Activated T-cell treated with anti-CD3 and anti-CD28 coated beads, Interleukin-2, amount 50 U/mL, for 1 hour (primary cell): ENCODE measurements at regions not wholly inside any gene's neighbourhood (a gene's known extent, or its start where the extent isn't known, plus 50 kb on each side); places are given as distances from the start of the nearest gene placed in this dataset.

ENCODE experiments used
- DNase-seq: peaks from one replicate; pipeline ENCODE4 v3.0.0-alpha.2; 2020

DNA sequence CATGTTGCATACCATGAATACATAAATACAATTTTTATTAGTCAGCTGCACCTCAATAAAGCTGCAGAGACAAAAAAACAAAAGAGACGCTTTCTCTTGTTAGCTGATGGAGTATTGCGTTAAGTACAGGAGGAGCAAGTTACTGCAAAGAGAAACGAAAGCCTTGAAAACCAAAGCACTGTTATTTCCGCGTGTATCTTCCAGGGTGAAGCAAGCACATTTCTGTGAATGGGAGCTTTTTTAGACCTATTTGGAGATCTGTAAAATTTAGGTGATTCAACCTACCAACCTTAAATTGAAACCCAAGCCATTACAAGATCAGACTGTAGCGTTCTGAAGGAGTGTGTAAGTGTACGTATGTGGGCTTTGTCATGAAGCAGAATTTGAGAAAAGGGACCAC lies 390.4 kb downstream of the SOX9 start:
- DNase-seq, result no peak

DNA sequence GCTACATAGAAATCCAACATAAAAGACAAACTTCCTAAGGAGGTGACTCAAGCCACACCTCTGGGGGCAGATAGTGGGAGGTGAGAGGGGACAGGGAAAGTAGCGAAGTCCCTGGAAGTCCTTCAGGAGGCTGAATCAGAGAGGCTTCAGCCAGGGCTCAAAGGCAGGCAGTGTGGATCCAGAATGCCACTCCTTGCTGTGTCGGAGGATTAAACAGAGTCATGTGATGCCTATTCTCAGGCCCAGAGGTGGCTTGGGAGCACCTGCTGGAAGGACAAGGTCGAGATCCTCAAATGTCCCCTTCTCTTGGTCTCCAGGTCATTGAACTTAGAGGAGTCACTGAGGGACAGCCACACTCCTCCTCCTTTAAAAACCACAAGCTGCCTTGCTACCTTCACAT lies 391.1 kb downstream of the SOX9 start:
- no peak for DNase-seq

DNA sequence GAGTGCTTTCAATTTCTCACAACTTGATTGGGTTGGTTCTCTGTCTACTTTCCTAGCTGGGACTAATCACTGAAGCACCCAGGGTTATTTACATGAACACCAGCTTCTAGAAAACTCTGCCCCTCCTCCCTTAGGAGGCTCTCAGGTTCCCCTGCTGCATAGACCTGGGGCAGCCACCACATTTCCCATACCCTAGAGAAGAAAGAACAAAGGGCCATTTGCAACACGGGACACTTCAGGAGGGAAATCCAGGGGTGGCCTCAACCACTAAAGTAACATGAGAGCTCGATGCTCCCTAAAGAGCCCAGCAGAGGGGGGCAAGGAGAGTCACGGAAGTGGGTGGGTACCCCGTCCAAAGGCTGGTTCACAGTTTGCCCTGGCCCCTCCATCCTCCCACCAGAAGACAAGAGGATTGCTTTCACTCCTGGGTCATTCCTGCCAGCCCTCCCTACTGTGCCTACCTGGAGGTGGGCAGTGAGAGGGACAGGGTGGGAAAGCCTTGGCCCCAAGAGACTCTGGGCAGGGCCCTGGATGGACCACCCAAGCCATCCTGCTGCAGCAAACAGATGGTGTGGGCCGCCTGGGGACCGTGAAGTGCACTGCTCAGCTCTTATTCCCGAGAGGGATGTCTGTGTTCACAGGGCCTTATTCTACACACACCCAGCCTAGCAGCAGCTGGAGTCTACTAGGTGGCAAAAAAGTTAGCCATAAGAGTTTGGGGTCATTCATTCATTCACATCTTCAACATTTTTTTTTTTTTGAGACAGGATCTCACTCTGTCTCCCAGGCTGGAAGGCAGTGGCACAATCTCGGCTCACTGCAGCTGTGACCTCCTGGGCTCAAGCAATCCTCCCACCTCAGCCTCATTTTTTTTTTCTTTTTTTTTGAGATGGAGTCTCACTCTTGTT lies 392.1 kb downstream of the SOX9 start:
- DNase-seq, result no peak

DNA sequence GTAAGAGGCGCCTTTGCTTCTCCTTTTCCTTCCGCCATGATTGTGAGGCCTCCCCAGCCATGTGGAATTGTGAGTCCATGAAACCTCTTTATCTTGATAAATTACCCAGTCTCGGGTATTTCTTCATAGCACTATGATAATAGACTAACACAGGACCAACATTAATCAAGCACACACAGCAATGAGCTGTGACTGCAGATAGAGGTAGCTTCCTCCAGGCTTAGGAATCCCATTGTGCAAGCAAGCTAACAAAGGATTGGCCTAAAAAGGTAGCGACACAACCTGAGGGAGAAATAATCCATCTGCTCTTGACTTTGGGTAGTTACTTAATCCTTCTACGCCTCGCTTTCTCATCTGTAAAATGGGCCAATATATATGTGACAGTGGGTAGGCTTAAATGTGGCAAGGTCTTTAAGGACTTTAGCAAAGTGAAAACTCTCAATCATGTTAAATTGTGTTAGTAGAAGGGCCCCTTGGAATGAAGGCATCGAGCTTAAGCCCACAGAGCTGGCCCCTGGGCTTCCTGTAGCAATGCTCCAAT lies 393.6 kb downstream of the SOX9 start:
- no peak for DNase-seq

DNA sequence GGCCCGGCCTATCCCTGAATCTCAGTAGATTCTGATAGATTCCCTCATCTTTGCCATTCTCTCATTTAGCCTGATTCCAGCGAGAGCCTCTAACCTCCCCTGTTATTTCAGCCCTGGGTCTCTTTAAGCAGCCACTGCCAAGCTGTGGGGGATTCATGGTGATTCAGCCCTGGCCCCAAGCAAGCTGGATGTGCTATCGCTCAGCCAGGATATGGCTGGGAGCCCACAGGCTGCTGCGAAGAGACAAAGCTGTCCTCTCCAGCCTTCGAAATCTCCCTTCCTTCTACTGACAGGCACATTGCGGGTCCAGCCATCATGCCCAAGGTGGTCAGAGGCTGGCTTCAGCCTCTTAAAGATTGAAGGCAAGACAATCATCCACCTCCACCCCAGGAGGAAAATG lies 394.1 kb downstream of the SOX9 start:
- DNase-seq, result no peak

DNA sequence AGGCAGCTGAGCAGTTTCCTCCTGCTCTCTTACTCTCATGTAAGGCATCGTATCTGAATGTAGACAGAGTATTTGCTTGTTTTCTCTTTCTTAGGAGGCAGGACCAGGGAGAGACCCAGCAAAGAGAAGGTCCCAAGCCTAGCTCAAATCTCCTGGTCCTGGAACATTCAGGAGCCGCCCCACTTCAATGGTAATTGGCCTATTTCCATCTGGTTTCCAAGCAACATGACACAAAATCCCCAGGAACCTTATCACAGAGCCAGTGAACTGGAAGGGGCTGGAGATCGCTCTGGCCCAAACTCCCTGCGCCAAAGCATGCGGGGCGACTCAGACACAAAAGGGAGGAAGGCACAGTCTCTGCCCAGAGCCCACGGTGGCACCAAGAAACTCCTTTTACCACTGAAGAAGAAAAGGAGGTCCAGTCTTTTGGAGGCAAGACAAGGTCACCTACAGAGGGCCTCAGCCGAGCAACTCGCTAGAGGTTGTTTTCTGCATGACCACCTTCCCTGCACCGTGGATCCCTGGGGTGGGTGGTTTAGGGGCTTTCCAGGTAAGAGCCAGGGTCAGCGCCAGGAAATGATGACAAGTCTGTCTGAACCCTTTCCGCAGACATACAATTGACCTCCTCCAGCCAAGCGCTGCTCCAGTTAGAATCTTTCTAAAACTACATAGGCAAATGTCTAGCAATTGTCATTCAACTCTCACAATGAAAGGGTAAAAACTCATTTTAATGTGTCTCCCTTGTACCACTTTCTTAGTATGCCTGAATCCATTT lies 394.7 kb downstream of the SOX9 start:
- no peak for DNase-seq

DNA sequence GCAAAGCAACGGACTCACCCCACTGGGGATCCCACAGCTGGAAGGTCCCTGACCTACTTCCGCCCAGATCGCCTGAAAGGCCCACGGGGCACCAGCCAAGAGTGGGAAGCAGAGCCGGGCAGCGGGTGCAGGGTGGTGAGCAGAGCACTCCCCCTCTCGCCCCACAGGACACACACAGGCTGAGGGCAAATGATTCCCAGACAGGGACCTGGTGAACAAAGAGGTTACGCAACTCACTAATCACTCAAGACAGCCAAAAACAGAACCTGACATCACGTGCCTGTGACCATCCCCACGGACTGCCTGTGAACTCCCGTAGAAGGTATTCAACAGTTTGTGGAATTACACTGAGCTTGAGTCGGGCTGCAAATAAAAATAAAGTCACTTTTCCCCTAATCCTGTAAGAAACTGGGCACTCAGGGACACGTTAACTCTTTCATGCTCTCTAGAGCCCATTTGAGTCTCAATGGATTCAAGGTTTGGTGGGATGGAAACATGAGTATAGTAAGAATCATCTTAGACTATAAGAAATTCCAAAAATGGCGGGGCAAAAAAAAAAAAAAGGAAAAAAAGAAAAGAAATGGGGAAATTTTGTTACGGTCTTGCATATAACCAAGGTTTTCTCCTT lies 396.1 kb downstream of the SOX9 start:
- no peak for DNase-seq

DNA sequence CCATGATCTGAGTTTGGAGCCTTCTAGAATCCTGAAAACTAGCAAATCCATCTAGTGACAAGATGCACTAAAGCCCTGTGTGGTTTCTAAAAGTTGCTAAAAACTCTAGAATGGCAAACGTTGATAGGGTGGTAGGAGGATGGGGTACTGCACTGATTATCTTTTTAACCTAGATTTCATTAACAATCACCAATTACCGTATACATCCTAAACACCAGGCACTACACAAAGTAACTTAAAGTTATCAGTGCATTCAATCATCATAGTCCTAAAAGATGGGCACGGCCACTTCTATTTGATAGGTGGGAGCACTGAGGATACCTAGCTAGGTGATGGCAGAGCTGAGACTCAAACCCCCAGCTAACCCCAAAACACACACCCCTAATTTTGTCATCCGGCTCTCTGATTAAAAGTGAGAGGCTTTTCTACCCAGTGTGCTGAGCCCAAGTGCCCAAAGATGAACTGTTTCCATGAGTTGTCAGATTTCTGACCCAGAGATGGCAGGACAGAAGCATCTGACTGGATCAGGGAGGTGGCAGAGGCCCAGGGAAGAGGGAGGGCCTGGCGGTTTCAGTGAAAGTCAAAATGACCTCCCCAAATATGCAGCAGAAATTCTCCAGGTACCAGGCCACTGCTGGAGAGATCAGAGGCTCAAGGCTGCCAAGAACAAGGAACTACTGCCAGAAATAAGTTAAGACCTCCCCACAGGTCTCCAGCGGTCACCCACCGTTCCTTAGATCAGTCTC lies 396.8 kb downstream of the SOX9 start:
- no peak for DNase-seq

DNA sequence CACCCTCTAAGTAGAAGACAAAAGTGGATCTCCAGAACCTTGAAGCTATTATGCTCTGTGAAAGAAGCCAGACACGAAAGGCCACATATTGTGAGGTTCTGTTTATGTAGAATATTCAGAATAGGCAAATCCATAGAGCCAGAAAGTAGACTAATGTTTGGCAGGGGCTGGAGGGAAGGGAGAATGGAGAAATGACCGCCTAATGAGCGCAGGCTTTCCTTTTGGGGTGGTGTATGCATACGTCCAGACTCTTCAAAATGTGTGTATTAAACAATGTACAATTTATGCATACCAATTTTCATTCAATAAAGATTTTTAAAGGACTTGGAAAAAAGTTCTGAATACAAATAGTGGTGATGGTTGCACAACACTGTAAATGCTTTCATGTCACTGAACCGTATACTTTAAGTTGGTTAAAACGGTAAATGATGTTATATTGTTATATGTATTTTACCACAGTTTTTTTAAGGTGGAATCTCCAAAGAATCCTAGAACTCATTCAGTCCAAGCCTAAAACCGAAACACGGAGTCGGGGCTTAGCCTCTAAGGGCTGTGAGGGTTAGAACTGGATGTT lies 397.4 kb downstream of the SOX9 start:
- DNase-seq, result no peak

DNA sequence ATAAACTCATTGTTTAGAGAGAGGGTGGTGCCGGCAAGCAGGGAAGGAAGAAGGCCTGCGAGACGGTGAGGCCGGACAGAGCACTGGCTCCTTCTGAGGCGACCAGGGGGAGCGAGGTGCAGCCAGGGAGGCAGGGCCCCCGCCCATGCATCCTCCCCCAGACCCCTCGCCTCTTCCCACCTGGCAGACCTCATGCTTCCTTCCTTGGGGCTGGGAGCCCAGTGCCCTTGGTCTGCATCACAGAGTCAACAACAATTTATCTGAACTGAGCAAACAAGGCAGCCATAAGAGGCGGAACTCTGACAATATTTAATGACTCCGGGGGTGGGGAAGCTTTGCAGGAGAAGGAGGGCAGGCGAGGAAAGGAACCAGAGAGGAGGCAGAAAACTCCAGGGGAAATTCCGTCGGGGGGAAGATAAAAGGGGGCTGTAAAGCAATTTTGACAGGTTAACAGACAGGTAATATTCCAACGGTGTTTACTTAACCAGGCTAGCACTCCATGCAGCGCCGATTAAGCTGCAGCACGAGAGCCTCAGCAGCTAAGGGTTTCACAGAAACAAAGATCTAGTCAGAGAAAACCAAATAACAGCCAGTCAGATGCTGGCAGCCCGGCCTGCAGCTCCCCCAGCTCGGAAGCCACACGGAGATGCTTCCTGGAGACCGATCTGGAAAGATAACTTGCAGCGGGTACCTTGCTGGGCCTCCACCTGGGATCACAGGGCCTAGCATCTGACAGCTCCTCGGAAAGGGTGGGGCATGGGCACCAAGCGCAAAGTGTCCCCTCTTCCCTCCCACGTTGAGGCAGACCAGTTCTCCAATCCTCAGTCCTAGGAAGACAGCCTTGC lies 398.2 kb downstream of the SOX9 start:
- DNase-seq, result no peak

DNA sequence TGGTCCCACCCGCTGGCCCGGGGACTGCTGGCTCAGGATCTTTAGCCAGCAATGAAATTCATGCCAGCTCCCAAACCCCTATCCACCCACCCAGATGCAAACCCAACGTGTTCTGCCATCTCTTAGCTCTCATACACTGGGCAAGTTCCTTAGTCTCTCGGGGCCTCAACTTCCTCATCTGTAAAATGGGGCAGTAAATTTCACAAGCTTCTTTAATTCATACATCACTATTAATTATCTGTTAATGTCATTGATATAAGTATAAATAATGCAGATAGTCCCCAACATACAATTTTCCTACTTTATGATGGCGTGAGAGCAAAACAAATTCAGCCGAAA lies 398.7 kb downstream of the SOX9 start:
- DNase-seq, result no peak

DNA sequence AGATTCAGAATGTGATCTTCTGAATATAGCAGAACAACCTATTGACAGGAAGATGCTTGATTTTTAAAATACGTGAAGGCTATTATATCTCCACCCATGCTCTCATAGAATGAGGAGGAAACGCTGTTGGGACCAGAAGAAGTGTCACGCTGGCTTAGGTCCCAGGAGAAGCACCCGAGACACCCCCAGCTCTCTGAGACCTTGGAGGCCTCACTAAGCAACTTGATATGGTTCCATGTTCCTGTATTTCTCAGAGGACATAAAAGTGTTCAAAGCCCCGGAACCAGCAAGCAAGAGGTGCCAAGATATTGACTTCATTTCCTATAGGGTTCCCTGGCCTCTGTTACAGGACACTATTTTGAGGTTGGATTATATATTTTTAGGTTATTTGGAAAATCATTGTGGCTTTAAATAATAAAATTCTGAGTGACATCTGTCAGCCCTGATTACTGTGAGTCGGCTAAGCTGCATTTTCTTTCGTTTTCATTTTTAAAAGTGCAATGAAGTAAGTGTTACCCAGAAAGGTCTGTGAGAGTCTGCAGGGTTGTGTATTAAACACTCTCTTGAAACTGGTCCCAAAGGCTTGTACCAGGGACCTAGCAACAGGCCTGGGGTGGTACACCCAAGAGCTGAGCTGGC lies 400.0 kb downstream of the SOX9 start:
- no peak for DNase-seq

DNA sequence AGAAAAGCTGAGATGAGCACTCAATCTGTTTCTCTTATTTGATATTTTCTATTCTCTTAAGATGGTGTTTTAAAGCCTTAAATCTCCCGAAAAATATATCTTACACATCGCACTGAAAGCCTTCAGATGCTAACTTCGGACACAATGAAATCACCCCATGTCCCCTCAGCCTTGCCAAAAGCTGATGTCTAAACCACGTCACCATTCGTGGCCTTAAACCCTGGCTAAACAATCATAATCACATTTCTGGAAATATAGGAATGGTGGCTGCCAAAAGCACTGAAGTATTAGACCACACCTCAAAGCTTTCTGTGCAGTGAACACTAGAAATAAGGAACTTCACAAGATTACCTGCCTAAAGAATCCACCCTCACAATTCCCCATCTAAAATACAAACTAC lies 402.7 kb downstream of the SOX9 start:
- DNase-seq, result no peak

DNA sequence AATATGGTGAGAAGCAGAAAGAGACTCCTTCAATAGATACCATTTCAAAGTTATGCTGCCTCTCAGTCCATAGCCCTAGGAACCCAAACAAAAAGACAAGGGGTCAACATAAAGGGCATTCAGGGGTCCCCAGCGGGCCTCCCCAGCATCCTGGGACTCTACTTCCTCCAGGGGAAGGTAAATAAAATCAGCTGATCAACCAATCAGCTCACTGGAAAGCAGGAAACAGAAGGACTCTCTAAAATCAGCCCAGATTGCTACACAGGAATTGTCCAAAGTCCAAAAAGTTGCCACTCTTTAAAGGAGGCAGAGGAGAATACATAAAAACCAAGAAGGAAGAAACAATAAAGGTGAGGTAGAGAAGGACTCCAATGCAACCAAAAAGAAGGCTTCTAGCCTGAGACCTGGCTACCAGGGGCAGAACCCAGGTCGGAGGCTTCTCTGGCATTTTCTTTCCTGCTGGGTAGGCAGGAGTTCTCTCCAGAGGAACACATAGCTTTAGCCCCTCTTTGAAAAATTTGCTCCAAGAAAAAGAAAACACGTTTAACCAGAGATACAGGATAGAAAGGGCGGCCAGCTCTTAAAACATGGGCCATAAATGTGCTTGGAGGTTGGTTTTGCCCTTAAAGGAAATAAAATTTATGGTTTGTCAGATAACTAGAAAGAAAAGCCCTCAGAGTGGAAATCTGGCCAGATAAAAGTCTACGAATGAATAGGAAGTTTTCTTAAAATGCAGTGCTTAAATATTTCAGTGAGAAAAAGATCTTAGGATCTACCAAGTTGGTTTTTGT lies 404.6 kb downstream of the SOX9 start:
- no peak for DNase-seq

DNA sequence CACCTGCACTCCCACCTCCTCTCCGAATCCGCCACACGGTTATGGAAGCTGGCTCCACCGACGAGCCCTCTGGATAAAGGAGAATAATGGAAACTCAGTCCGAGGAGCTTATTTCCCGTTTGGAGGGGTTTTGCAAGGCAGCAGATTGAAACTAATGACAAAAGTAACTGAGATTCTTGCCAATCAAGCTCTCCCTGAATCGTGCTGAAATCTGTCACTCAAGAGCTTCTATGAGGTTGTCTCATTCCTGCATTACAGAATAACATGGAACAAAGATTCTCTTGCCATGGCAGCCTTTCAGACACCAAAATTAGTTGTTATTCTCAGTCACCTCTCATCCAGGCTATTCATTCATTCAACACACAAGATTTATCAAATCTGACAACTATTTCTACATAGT lies 405.9 kb downstream of the SOX9 start:
- no peak for DNase-seq

DNA sequence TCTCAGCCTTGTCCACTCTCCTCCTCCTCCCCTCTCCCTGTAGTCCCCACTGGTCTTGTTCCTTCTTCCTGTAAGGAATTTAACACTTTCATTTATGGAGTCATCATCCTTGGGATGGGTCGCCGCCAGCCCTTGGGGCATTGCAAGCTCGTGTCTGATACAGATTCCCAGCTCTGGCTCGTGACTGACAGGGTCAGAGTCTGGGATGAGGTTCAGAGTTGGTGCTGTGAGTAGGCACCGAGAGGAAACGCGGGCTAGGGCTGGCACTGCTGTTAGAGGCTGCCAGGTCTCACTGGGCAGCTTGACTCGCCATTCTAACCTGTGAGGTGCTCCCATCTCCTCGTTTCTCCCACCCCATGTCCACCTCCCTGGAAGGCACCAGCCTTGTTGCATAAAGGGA lies 407.0 kb downstream of the SOX9 start:
- DNase-seq, result no peak

DNA sequence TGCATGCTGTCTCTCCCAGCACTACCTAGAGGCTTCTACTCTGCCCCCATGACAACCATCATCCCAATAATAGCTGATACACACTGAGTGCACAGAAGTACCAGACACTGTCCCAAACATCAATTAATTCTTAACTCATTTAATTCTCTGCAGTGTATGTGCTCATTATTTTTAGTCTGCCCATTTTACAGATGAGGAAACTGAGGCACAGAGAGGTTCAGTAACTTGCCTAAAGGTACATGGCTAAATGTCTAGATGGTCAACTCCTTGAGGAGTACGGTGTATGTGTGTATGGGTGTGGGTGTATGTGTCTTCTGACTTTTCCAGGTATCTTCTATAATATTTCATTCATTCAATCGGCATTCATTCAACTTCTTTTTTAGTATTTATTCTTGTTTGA lies 407.9 kb downstream of the SOX9 start:
- DNase-seq, result no peak

DNA sequence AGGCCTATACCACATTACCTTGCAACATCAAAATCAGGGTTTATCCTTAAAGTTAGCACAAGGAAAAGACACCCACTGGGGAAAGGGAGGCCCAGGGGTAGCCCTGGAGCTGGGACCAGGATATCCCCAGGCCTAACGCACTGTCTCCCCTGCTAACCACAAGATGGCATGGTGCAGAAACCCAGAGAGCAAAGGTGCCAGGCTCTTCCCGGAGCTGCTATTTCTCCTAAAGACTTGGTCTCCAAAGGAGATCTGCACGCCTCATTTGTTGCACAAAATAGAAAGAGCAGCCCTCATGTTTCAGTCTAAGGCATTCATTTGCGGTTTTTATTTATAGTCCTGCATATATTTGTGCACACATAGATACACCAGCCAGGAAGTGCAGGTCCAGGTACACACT lies 408.6 kb downstream of the SOX9 start:
- DNase-seq, result no peak

DNA sequence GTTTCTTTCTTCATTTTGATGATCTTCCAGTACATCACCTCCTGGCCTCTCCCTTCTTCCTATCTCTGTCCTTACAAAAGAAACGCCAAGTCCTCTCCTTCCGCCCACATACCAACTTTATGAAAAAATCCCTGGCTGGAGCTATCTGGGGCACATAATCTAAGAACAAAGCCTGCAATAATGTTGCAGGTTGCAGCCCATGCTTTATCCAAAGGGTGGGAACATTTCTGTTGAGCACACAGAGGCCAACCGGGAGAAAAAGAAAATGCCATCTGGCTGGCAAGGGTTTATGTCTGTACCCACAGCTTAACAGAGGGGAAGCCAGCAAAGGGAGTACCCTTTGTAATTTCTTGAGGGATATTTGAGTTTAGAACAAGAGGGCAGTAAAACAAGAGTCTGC lies 409.6 kb downstream of the SOX9 start:
- no peak for DNase-seq

DNA sequence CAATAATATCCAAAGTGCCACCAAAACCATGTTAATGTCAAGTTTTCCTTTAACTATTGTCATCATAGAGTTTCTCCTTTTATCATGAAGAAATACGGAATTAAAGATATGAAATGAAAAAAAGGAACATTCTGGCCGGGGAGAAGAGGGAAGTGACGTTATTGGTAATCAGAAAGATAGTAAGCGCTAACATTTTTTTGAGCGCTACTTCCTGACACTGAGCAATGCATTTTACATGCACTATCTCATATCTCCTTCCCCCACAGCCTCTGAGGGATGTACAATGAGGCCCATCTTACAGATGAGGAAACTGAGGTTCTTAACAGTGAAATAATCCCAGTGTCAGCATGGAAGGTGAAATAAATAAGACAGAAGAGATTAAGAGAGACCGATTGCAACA lies 410.9 kb downstream of the SOX9 start:
- no peak for DNase-seq
